ENCODE measurements at regions not wholly inside any gene's neighbourhood (a gene's known extent, or its start where the extent isn't known, plus 50 kb on each side); places are given as distances from the start of the nearest gene placed in this dataset.

DNA sequence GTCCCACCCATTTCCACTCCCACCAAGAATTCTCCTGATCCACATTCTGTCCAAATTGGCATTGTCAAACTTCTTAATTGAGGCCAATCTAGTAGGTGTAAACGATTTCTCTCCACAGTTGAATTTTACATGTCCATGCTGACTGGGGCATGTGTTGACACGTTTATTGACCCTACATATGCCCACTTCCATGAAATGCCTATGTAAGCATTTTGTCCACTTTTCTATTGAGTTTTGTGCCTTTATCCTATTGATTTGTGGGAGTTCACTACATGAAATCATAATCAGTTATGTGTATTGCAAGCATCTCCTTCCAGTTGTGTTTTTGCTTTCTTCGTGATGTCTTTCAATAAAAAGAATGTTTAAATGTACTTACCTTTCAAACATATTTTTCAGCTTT, 141.7 kb upstream of the NSMCE3 start:
- CTCF ChIA-PET, result no interaction called here
- H3K36me3 Mint-ChIP-seq (ENCODE audit: insufficient read depth, unreplicated experiment), result no peaks in the 10 kb centered on the region
- no peaks in the 10 kb centered on the region for H3K4me1 Mint-ChIP-seq (ENCODE audit: low read depth, unreplicated experiment)
- intact Hi-C loops (cut with micrococcal nuclease; ENCODE audit: unreplicated experiment), result no loop called here
- H3K27ac Mint-ChIP-seq (ENCODE audit: unreplicated experiment), result no peak overlapping the region
- peaks cover 2% of the 10 kb centered on the region for H3K9me3 Mint-ChIP-seq (ENCODE audit: low read depth, unreplicated experiment)
- no peak for DNase-seq
- no peak for TF ChIP-seq CTCF (IDR thresholded peaks at IDR 0.05; ENCODE audit: unreplicated experiment)
- no peaks in the 10 kb centered on the region for H3K27me3 Mint-ChIP-seq (ENCODE audit: unreplicated experiment)
- H3K4me3 Mint-ChIP-seq (ENCODE audit: low read depth, unreplicated experiment), result no peak overlapping the region
- no TSS peak for BruUV-seq (replicated peaks)

DNA sequence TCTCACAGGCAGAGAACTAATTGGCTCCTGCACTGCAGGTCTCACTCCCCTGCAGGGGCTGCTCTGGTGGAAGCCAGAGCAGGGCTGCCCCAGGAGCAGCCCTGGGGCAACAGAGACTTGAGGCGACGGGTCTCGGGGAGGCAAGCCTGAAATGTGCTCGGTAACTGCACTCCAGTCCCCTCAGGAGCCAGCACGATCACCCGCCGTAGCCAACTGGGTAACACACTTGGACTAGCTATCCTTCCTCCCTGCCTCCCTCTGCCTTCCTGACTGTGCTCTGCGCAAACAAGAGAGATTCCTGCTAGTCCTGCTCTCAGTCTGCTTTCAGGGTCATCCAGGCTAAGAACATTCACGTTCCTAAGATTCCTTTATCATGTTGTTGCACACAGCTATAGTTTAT, 140.7 kb upstream of the NSMCE3 start:
- CTCF ChIA-PET, result no interaction called here
- H3K27me3 Mint-ChIP-seq (ENCODE audit: unreplicated experiment), result no peaks in the 10 kb centered on the region
- no peak overlapping the region for H3K4me3 Mint-ChIP-seq (ENCODE audit: low read depth, unreplicated experiment)
- H3K4me1 Mint-ChIP-seq (ENCODE audit: low read depth, unreplicated experiment), result no peaks in the 10 kb centered on the region
- BruUV-seq (replicated peaks), result no TSS peak
- intact Hi-C loops (cut with micrococcal nuclease; ENCODE audit: unreplicated experiment), result no loop called here
- H3K36me3 Mint-ChIP-seq (ENCODE audit: insufficient read depth, unreplicated experiment), result no peaks in the 10 kb centered on the region
- DNase-seq, result no peak
- peaks cover 2% of the 10 kb centered on the region for H3K9me3 Mint-ChIP-seq (ENCODE audit: low read depth, unreplicated experiment)
- no peak for TF ChIP-seq CTCF (IDR thresholded peaks at IDR 0.05; ENCODE audit: unreplicated experiment)
- no peak overlapping the region for H3K27ac Mint-ChIP-seq (ENCODE audit: unreplicated experiment)

- intact Hi-C loops (cut with micrococcal nuclease; ENCODE audit: unreplicated experiment), result no loop called here
- H3K27ac Mint-ChIP-seq (ENCODE audit: unreplicated experiment), result no peak overlapping the region
- peaks cover 2% of the 10 kb centered on the region for H3K9me3 Mint-ChIP-seq (ENCODE audit: low read depth, unreplicated experiment)
- no peak for DNase-seq
- CTCF ChIA-PET, result no interaction called here
- H3K4me3 Mint-ChIP-seq (ENCODE audit: low read depth, unreplicated experiment), result no peak overlapping the region
- TF ChIP-seq CTCF (IDR thresholded peaks at IDR 0.05; ENCODE audit: unreplicated experiment), result no peak
- no TSS peak for BruUV-seq (replicated peaks)
- no peaks in the 10 kb centered on the region for H3K4me1 Mint-ChIP-seq (ENCODE audit: low read depth, unreplicated experiment)
- H3K36me3 Mint-ChIP-seq (ENCODE audit: insufficient read depth, unreplicated experiment), result no peaks in the 10 kb centered on the region
- H3K27me3 Mint-ChIP-seq (ENCODE audit: unreplicated experiment), result no peaks in the 10 kb centered on the region
Observed at GRCh38 chr15:29409890-29410289, 140.3 kb upstream of the NSMCE3 start.

GRCh38 chr15:29405564-29405963, 135.9 kb upstream of the NSMCE3 start:
- BruUV-seq (replicated peaks), result no TSS peak
- CTCF ChIA-PET, result no interaction called here
- H3K9me3 Mint-ChIP-seq (ENCODE audit: low read depth, unreplicated experiment), result peaks cover 2% of the 10 kb centered on the region
- H3K27ac Mint-ChIP-seq (ENCODE audit: unreplicated experiment), result no peak overlapping the region
- intact Hi-C loops (cut with micrococcal nuclease; ENCODE audit: unreplicated experiment), result no loop called here
- H3K4me1 Mint-ChIP-seq (ENCODE audit: low read depth, unreplicated experiment), result no peaks in the 10 kb centered on the region
- no peak for DNase-seq
- H3K27me3 Mint-ChIP-seq (ENCODE audit: unreplicated experiment), result no peaks in the 10 kb centered on the region
- H3K4me3 Mint-ChIP-seq (ENCODE audit: low read depth, unreplicated experiment), result no peak overlapping the region
- TF ChIP-seq CTCF (IDR thresholded peaks at IDR 0.05; ENCODE audit: unreplicated experiment), result no peak
- no peaks in the 10 kb centered on the region for H3K36me3 Mint-ChIP-seq (ENCODE audit: insufficient read depth, unreplicated experiment)

- CTCF ChIA-PET, result no interaction called here
- Mint-ChIP-seq H3K9me3 (ENCODE audit: low read depth, unreplicated experiment) (peaks cover 2% of the 10 kb centered on the region), H3K27me3 (ENCODE audit: unreplicated experiment) (no peaks in the 10 kb centered on the region), H3K4me3 (ENCODE audit: low read depth, unreplicated experiment) (no peak overlapping the region), H3K4me1 (ENCODE audit: low read depth, unreplicated experiment) (no peaks in the 10 kb centered on the region), H3K27ac (ENCODE audit: unreplicated experiment) (no peak overlapping the region), H3K36me3 (ENCODE audit: insufficient read depth, unreplicated experiment) (no peaks in the 10 kb centered on the region)
- no peak for TF ChIP-seq CTCF (IDR thresholded peaks at IDR 0.05; ENCODE audit: unreplicated experiment)
- no TSS peak for BruUV-seq (replicated peaks)
- DNase-seq, result no peak
- intact Hi-C loops (cut with micrococcal nuclease; ENCODE audit: unreplicated experiment), result no loop called here
Observed at GRCh38 chr15:29403772-29404171, 134.2 kb upstream of the NSMCE3 start.

All from Calu3 (cell line).